A549 (cell line): ENCODE measurements at regions not wholly inside any gene's neighbourhood (a gene's known extent, or its start where the extent isn't known, plus 50 kb on each side); places are given as distances from the start of the nearest gene placed in this dataset.

Source experiments
- ATAC-seq, 2 experiments: fragments of 200-7000 bp in 1 of 2; fragments of >200 bp in 1 of 2; cut with Nextera tagmentation in 1 of 2; cut with Tn5 transposase in 1 of 2; 3 replicates each; pipeline versions ENCODE4 v1.8.0 to v1.9.1; 2018 to 2020; ENCODE audit warnings: mild to moderate bottlenecking in 1 of 2, moderate library complexity in 1 of 2
- CTCF ChIA-PET: fragments of 300-600 bp; sonication (Branson Sonifier 250); formaldehyde crosslinking; extraction: SDS; loops from one replicate; lab custom pipeline; 2021; ENCODE audit warnings: antibody characterized with exemption, inconsistent platforms; lab: Yijun Ruan, JAX
- POLR2A ChIA-PET: fragments of 350-600 bp; formaldehyde crosslinking; extraction: SDS; loops from one replicate; lab custom pipeline; 2021; ENCODE audit warnings: antibody characterized with exemption, inconsistent platforms; lab: Yijun Ruan, JAX
- DNase-seq, 2 experiments: peaks; one replicate each; pipeline versions ENCODE4 v3.0.0 to v3.0.0-alpha.2; 2011 to 2016; ENCODE audit warnings: low read depth in 1 of 2, low spot score in 1 of 2
- FAIRE-seq: peaks from 2 replicates; lab custom pipeline; 2011; peaks lifted over from hg19 to GRCh38; lab: Jason Lieb, UNC
- H3K27ac ChIP-seq, 2 experiments: fragments of >200 bp; sonication (Bioruptor Twin); formaldehyde crosslinking; 3 replicates each; pipeline ENCODE4 v1.5.1; 2016 to 2017
- H3K4me1 ChIP-seq: fragments of >200 bp; sonication (Bioruptor Twin); formaldehyde crosslinking; 3 replicates; pipeline ENCODE4 v1.6.1; 2016
- H3K4me2 ChIP-seq: fragments of >200 bp; sonication (Bioruptor Twin); formaldehyde crosslinking; 3 replicates; pipeline ENCODE4 v1.6.1; 2016
- H3K4me3 ChIP-seq: fragments of >200 bp; sonication (Bioruptor Twin); formaldehyde crosslinking; 3 replicates; pipeline ENCODE4 v1.5.1; 2016
- H3K9me3 ChIP-seq: fragments of >200 bp; sonication (Bioruptor Twin); formaldehyde crosslinking; 3 replicates; pipeline ENCODE4 v1.6.1; 2016
- CBX8 ChIP-seq: fragments of 200-600 bp; sonication (generic); IDR thresholded peaks from 2 replicates; pipeline ENCODE4 v1.6.1; 2016
- CHD2 ChIP-seq: fragments of 150-350 bp; IDR thresholded peaks from 2 replicates; pipeline ENCODE4 v1.6.1; 2014; ENCODE audit warnings: low read length; ENCODE audit not compliant: partially characterized antibody
- CTCF ChIP-seq: fragments of >200 bp; sonication (Bioruptor Twin); formaldehyde crosslinking; IDR thresholded peaks from 3 replicates; pipeline ENCODE4 v1.5.1; 2016
- EHMT2 ChIP-seq: fragments of 200-600 bp; sonication (generic); IDR thresholded peaks from 2 replicates; pipeline ENCODE4 v1.6.1; 2016; ENCODE audit warnings: antibody characterized with exemption, low read depth, mild to moderate bottlenecking, moderate library complexity
- EP300 ChIP-seq, 2 experiments: fragments of >200 bp; sonication (Bioruptor Twin); formaldehyde crosslinking; IDR thresholded peaks; 2 replicates in 1 of 2; 3 replicates in 1 of 2; pipeline ENCODE4 v1.6.1; 2016 to 2017
- FOSB ChIP-seq: fragments of 250-450 bp; sonication (Bioruptor Pico); IDR thresholded peaks from 2 replicates; pipeline ENCODE4 v1.5.0; 2020; ENCODE audit warnings: mild to moderate bottlenecking, moderate library complexity
- GATA3 ChIP-seq: IDR thresholded peaks from 2 replicates; pipeline ENCODE4 v1.6.1; 2012; ENCODE audit warnings: borderline replicate concordance
- HDAC2 ChIP-seq: fragments of 200-600 bp; sonication (generic); IDR thresholded peaks from 2 replicates; pipeline ENCODE4 v1.6.1; 2016
- HOXB13 ChIP-seq: fragments of 250-450 bp; sonication (Bioruptor Pico); IDR thresholded peaks from 2 replicates; pipeline ENCODE4 v1.5.0; 2020; ENCODE audit warnings: low read depth, mild to moderate bottlenecking, moderate library complexity
- MYC ChIP-seq: IDR thresholded peaks from 2 replicates; pipeline ENCODE4 v1.6.1; 2012; ENCODE audit warnings: mild to moderate bottlenecking, inconsistent platforms, low read length, improper control_type of control experiment, borderline replicate concordance
- PHF8 ChIP-seq: fragments of 200-600 bp; sonication (generic); IDR thresholded peaks from 2 replicates; pipeline ENCODE4 v1.6.1; 2016; ENCODE audit warnings: low read depth, mild to moderate bottlenecking, antibody characterized with exemption, moderate library complexity, borderline replicate concordance
- RCOR1 ChIP-seq: fragments of 150-350 bp; IDR thresholded peaks from 2 replicates; pipeline ENCODE4 v1.6.1; 2014; ENCODE audit warnings: antibody characterized with exemption, low read length, low read depth
- REST ChIP-seq: fragments of 200-600 bp; sonication (generic); IDR thresholded peaks from 2 replicates; pipeline ENCODE4 v1.6.1; 2016; ENCODE audit warnings: antibody characterized with exemption, mild to moderate bottlenecking, moderate library complexity
- SMC3 ChIP-seq: fragments of >200 bp; sonication (Bioruptor Twin); formaldehyde crosslinking; IDR thresholded peaks from 3 replicates; pipeline ENCODE4 v1.6.1; 2018; ENCODE audit warnings: inconsistent platforms
- SREBF2 ChIP-seq: fragments of 450-650 bp; IDR thresholded peaks from 2 replicates; pipeline ENCODE4 v1.6.1; 2014; ENCODE audit warnings: mild to moderate bottlenecking, moderate library complexity
- TFCP2L1 ChIP-seq: fragments of 250-450 bp; sonication (Bioruptor Pico); IDR thresholded peaks from 2 replicates; pipeline ENCODE4 v1.5.0; 2021; ENCODE audit warnings: mild to moderate bottlenecking
- ZFP36 ChIP-seq: fragments of 450-650 bp; IDR thresholded peaks from 2 replicates; pipeline ENCODE4 v1.6.1; 2014; ENCODE audit warnings: borderline replicate concordance; ENCODE audit not compliant: partially characterized antibody
- ZSCAN20 ChIP-seq: fragments of 250-450 bp; sonication (Bioruptor Pico); IDR thresholded peaks from 2 replicates; pipeline ENCODE4 v1.8.0; 2022; ENCODE audit warnings: mild to moderate bottlenecking, moderate library complexity
- WGBS: methylation state at CpG from one replicate; pipeline ENCODE4 v1.1.6; 2017; ENCODE audit errors: missing lambda C conversion rate; 5-methylcytosine and 5-hydroxymethylcytosine counted together
- TF ChIP-seq, protein P1 (sequence below): fragments of 250-450 bp; sonication (Bioruptor Pico); IDR thresholded peaks from 2 replicates; pipeline ENCODE4 v1.5.0; 2020; ENCODE audit warnings: low read depth, mild to moderate bottlenecking, moderate library complexity

GRCh38 chr2:479031-479430, 191.1 kb upstream of the ALKAL2 start:
- WGBS = 14% methylated on average over 11 of the region's 11 CpGs
- ATAC-seq = peak in 1 of 2 experiments; percentile 52; a peak in 3 of 6 replicates
- peak overlapping the region; percentile 33; the same call in 1 of the 3 replicates for H3K4me3 ChIP-seq

DNA sequence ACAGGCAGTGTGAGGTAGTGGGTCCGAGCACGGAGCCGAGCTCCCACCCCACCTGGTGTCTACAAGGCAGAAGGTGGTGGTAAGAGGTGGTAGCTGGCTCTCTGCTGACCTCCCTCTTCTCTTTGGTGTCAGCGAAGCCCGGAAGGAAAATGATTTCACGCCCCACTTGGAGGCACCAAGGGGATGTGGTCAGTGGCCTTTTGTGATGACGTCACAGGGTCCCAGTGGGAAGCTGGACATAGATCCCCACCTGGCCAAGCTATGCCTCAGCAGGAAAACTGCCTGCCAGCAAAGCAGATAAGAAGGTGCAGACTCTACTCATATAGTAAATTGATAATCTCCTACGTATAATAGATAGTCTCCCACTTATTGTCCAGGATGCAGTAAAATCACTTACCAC, 183.7 kb upstream of the ALKAL2 start:
- CTCF ChIA-PET = interaction anchor here (2.0 kb wide), 1 partner anchor 8 kb away, joined by 5 read pairs; no protein-coding TSS in a partner anchor
- POLR2A ChIA-PET = no interaction called here
- DNase-seq (no peak), FAIRE-seq (no peak), ATAC-seq (no peak)
- H3K9me3 ChIP-seq = peaks cover 11% of the 10 kb centered on the region; the same call in 1 of the 3 replicates
- H3K27ac ChIP-seq = no peak overlapping the region
- H3K4me3 ChIP-seq = no peak overlapping the region
- no peaks in the 10 kb centered on the region for H3K4me1 ChIP-seq
- H3K4me2 ChIP-seq = no peak overlapping the region
- no peak for TF ChIP-seq FOSB (CRISPR knock-in tag)
- TF ChIP-seq, protein P1, sequence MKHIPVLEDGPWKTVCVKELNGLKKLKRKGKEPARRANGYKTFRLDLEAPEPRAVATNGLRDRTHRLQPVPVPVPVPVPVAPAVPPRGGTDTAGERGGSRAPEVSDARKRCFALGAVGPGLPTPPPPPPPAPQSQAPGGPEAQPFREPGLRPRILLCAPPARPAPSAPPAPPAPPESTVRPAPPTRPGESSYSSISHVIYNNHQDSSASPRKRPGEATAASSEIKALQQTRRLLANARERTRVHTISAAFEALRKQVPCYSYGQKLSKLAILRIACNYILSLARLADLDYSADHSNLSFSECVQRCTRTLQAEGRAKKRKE (CRISPR knock-in tag) = no peak
- 25% methylated on average over 8 of the region's 8 CpGs for WGBS

More at GRCh38 chr2:479031-479430, 191.1 kb upstream of the ALKAL2 start:
- FAIRE-seq (no peak), DNase-seq (no peak)
- ChIA-PET POLR2A (no interaction called here), CTCF (interaction anchor here (1.2 kb wide), 1 partner anchor 8 kb away, joined by 5 read pairs; no protein-coding TSS in a partner anchor)
- Histone ChIP-seq H3K9me3 (no peaks in the 10 kb centered on the region), H3K4me1 (no peaks in the 10 kb centered on the region), H3K27ac (no peak overlapping the region), H3K4me2 (peak overlapping the region; percentile 61)
- no peak for TF ChIP-seq RCOR1
- no peak for TF ChIP-seq HOXB13 (CRISPR knock-in tag)
- no peak for TF ChIP-seq ZFP36
- TF ChIP-seq EHMT2 = no peak
- TF ChIP-seq SREBF2 = no peak
- no peak for TF ChIP-seq ZSCAN20 (CRISPR knock-in tag)
- no peak for TF ChIP-seq HDAC2

- FAIRE-seq (no peak), ATAC-seq (no peak)
Observed at GRCh38 chr2:469514-469913, 181.6 kb upstream of the ALKAL2 start.

More at GRCh38 chr2:469514-469913, 181.6 kb upstream of the ALKAL2 start:
- no peak overlapping the region for H3K4me3 ChIP-seq
- no peak overlapping the region for H3K27ac ChIP-seq
- CTCF ChIA-PET = no interaction called here
- no peak for DNase-seq
- H3K4me2 ChIP-seq = no peak overlapping the region
- H3K9me3 ChIP-seq = peaks cover 11% of the 10 kb centered on the region; the same call in 1 of the 3 replicates
- TF ChIP-seq GATA3 (no peak), CTCF (no peak), TFCP2L1 (CRISPR knock-in tag) (no peak), FOSB (CRISPR knock-in tag) (no peak), CHD2 (no peak), REST (no peak), CBX8 (no peak), MYC (no peak), PHF8 (no peak), SREBF2 (no peak), SMC3 (no peak), EP300 (IDR thresholded peaks at IDR 0.05) (no peak)
- no peaks in the 10 kb centered on the region for H3K4me1 ChIP-seq
- POLR2A ChIA-PET = no interaction called here
- WGBS = 67% methylated on average over 16 of the region's 16 CpGs
